AG10803 (cell line): ENCODE measurements at regions not wholly inside any gene's neighbourhood (a gene's known extent, or its start where the extent isn't known, plus 50 kb on each side); places are given as distances from the start of the nearest gene placed in this dataset.

Experiments
- DNase-seq: peaks from one replicate; pipeline ENCODE4 v3.0.0; 2010; ENCODE audit warnings: low read depth
- H3K4me3 ChIP-seq: 2 replicates; pipeline ENCODE4 v1.5.1; 2011; ENCODE audit warnings: mild to moderate bottlenecking, low read length, control low read depth
- CTCF ChIP-seq: conservative IDR thresholded peaks from 2 replicates; pipeline ENCODE4 v1.5.1; 2011; ENCODE audit warnings: mild to moderate bottlenecking, low read length, control low read depth, inconsistent platforms

- no peak for DNase-seq
- no peak overlapping the region for H3K4me3 ChIP-seq
- no peak for TF ChIP-seq CTCF
Observed at GRCh38 chr5:28226407-28226806, 1188.0 kb upstream of the CDH9 start.

- DNase-seq = no peak
- H3K4me3 ChIP-seq = no peak overlapping the region
- no peak for TF ChIP-seq CTCF
Observed at GRCh38 chr5:28219539-28219938, 1181.2 kb upstream of the CDH9 start.

- DNase-seq = no peak
- TF ChIP-seq CTCF = no peak
- no peak overlapping the region for H3K4me3 ChIP-seq
Observed at GRCh38 chr5:28217695-28218094, 1179.3 kb upstream of the CDH9 start.

GRCh38 chr5:28216939-28217360 lies 1178.6 kb upstream of the CDH9 start:
- TF ChIP-seq CTCF = no peak
- DNase-seq = no peak
- H3K4me3 ChIP-seq = no peak overlapping the region

GRCh38 chr5:28215091-28215490 lies 1176.7 kb upstream of the CDH9 start:
- TF ChIP-seq CTCF = no peak
- no peak for DNase-seq
- no peak overlapping the region for H3K4me3 ChIP-seq

- DNase-seq = no peak
- TF ChIP-seq CTCF = no peak
- H3K4me3 ChIP-seq = no peak overlapping the region
Observed at GRCh38 chr5:28214292-28214691, 1175.9 kb upstream of the CDH9 start.

- no peak overlapping the region for H3K4me3 ChIP-seq
- DNase-seq = no peak
- TF ChIP-seq CTCF = no peak
Observed at GRCh38 chr5:28208356-28208755, 1170.0 kb upstream of the CDH9 start.
